ENCODE measurements at regions not wholly inside any gene's neighbourhood (a gene's known extent, or its start where the extent isn't known, plus 50 kb on each side); places are given as distances from the start of the nearest gene placed in this dataset.

DNA sequence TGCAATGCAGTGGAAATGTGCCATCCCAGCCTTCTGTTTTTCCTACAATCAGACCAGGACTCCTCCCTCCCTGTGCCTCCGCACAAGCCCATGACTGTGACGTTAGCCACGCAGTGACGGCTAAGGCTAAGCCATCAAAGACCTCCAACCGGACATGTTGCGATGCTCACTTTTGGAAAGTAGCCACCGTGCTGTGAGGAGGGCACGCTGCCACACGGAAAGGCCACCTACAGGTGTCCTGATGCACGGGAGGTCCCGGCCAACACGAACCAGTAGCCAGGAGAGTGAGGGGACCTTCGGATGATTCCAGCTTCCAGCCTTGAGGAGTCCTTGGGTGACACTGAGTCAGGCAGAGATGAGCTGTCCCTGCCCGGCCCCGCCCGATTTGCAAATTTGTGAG, 53.9 kb downstream of the FOXL1 start:
- no peak for DNase-seq

DNA sequence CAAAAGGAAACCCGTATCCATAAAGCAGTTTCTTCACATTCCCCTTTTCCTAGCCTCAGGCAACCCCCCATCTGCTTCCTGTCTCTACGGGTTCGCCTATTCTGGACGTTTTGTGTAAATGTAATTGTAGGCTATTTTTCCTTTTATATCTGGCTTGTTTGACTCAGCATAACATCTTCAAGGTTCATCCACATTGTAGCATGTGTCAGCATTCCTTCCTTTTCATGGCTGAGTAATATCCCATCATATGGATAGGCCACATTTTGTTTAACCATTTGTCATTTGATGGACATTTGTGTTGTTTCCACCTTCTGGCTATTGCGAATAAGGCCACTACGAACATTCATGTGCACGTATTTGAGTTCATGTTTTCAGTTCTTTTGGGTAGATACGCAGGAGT, 54.6 kb downstream of the FOXL1 start:
- DNase-seq = no peak

DNA sequence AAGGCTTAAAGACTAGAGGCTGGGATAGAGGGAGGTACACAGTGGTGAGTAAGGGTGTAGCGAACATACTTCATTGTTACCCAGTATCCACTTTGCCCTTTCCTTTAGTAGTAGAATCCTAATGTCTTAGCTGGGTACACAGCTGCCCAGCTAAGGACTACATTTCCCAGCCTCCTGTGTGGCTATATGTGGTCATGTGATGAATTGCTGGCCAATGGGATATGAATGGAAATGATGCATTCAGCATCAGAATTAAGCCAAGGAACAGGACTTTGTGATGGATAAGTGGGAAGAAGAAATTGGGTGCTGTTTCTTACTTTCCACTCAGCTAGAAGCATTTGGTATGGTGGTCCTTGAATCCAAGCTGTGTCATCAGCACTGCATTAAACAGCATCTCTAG, 55.9 kb downstream of the FOXL1 start:
- DNase-seq = no peak

- no peak for DNase-seq
Measured at GRCh38 chr16:86635176-86635876, 57.0 kb downstream of the FOXL1 start.

GRCh38 chr16:86635926-86636325, 57.6 kb downstream of the FOXL1 start:
- DNase-seq = no peak

DNA sequence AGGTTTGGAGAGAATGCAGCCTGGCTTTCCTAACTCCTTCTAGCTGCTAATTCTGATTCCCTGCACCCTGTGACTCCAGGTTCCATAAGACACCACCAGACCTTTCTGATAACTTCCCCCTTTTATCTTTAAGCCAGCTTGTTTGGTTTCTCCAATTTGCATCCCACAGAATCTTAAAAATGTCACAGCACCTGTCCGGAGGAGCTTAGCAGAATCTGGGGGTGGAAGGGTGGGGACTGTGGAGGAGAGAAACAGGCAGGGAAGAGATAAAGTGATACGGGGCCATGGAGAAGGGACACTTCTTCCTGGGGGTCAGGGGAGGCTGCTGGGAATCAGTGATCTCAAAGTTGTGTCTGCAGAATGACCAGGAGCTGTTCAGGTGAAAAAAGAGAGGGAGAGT, 59.4 kb downstream of the FOXL1 start:
- DNase-seq = no peak

DNA sequence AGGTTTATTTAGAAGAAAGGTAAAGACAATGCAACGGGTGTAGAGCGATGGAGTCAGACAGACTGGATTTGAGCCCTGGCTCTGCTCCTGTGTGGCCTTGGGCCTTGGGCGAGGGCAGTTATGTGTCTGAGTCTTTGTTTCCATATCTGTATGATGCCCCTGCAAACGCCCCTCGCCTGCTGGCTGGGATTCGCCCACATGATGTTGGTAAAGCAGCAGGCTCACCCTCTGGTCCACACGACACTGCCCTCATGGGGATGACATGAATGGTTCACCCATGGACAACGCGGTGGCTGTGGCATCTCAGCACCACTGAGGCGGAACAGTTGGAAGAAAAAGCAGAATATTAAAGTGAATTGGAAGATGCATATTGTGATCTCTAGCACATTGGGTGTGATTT, 60.3 kb downstream of the FOXL1 start:
- DNase-seq = no peak

DNA sequence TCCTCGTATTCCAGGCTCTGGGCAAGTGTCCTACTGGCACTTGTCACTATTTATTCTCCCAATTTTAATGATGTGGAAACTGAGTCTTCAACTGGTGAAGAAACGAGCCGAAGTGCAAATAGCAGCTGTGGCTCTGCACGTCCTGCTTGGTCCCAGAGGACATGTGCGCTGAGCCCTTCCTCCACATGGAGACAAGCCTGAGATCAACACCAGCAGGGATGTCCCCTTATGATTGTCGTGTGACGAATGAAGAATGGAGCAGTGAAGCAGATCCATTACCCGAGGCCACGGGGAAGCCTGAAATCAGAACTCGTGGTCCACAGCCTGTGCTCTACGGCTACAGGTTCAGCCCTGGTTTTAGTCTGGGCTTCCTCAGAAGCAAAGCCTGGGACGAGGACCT, 61.0 kb downstream of the FOXL1 start:
- no peak for DNase-seq

- DNase-seq = no peak
Measured at GRCh38 chr16:86640265-86640843, 62.0 kb downstream of the FOXL1 start.

GRCh38 chr16:86642087-86642486, 63.7 kb downstream of the FOXL1 start:
- DNase-seq = no peak

GRCh38 chr16:86643671-86644070, 65.3 kb downstream of the FOXL1 start:
- DNase-seq = no peak

DNA sequence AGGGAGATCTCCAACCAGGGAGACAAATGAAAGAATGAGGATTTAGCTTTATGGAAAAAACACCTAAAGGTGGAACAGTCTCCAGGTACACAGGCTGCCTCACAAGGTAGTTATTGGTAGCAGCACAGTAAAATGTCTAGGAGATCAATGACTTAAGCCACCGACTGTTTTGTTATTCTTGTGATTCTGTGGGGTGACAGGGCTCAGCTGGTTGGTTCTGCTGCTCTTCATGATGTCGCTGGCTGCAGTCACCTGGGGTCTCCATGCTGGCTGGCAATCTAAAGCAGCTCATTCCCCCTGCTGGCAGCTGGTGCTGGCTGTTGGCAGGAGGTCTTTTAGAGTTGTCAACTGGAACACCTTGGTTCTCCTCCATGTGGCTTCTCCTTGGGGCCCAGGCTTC, 69.2 kb downstream of the FOXL1 start:
- DNase-seq = no peak

- DNase-seq = no peak
Measured at GRCh38 chr16:86649875-86650274, 71.5 kb downstream of the FOXL1 start.

- DNase-seq = no peak
Measured at GRCh38 chr16:86651013-86651627, 72.8 kb downstream of the FOXL1 start.

GRCh38 chr16:86651823-86652222, 73.5 kb downstream of the FOXL1 start:
- no peak for DNase-seq

- no peak for DNase-seq
Measured at GRCh38 chr16:86653285-86654006, 75.1 kb downstream of the FOXL1 start.

GRCh38 chr16:86657972-86658371, 79.6 kb downstream of the FOXL1 start:
- no peak for DNase-seq

DNA sequence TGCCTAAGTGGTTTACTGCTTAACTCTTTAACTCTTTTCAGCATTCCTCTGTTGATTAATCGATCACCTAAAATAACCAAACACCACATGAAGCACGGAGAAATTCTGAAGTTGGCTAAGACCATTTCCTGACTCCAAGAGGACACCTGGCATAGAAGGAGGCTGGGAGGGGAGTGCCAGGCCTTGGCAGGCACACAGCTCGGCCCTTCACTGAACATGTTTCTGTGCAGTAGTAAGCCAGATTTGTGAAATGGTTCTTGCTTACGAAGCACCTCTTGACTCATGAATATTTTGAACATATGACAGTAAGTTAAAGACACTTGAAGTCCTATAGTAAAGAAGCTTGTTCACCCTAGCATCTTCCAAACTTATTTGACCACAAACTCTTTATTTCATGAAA, 82.3 kb downstream of the FOXL1 start:
- DNase-seq = no peak

DNA sequence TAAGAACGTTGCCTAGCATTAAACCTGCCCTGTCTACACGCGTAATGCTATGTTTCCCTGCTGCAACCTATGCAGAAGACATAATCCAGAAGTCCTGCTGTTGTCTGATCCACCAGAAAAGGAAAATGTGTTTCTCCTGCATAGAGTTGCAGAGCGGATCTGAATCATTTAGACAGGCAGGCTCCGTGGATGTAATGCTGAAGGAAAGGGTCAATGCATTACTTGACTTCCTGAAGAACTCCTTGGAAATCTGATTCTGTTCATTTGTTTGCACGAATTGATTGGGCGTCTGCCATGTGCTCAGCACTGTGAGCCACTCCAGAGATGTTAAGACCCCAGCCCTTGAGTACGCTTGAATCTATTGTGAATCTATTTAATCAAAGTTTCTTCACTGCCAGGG, 83.4 kb downstream of the FOXL1 start:
- DNase-seq = no peak

- no peak for DNase-seq
Measured at GRCh38 chr16:86662195-86662594, 83.8 kb downstream of the FOXL1 start.

DNA sequence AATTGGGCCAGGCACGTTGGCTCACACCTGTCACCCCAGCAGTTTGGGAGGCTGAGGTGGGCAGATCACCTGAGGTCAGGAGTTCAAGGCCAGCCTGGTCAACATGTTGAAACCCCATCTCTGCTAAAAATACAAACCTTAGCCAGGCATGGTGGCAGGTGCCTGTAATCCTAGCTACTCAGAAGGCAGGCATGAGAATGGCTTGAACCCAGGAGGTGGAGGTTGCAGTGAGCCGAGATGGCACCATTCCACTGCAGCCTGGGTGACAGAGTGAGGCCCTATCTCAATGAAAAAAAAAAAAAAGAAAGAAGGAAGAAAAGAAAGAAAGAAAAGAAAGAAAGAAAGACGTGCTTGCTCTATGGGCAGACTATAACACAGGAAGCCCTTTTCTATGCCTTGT, 84.4 kb downstream of the FOXL1 start:
- DNase-seq = no peak

DNA sequence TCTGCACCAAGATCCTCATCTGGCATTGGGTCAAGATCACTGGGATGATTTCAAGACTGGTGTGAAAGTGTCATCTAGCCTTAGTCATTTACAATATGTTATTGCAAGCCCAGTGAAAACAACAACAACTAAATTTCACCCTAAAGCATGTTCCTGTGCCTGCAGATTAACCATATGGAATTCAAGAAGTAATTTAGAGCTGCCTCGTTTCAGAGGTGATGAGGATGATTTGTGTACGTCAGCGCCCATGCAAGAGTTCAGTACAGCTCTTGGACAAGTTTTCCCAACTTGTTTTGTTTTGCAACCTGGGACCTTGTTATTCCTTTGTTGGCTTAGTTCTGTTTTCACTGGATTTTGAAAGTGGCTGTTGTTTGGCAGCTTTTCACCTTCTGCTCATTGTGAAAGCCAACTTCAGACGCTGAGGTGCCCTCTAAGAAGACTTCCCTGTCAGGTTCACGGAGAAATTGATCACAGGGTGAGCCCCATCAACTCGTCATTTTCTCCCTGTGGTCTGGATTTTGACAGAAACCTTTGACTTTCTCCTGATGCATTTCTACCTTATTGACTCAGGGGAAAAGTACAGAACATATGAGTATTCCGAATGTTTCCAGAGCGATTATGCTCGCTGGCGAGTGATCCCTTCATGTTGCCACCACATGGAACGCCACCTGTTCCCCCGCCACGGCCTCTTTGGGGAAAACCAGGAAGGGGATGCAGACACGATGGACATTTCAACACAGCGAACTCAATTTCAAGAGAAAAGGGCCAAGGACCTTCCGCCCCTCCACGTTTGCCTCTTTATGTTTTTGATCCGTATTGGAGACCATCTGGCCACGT, 85.6 kb downstream of the FOXL1 start:
- no peak for DNase-seq

All from renal pelvis (tissue), 1 donor.